Limb (tissue), 2 donors: ENCODE measurements at regions not wholly inside any gene's neighbourhood (a gene's known extent, or its start where the extent isn't known, plus 50 kb on each side); places are given as distances from the start of the nearest gene placed in this dataset.

Source experiments
- DNase-seq, 2 donors: peaks; one replicate each; pipeline ENCODE4 v3.0.0-alpha.2; 2016; ENCODE audit errors: extremely low spot score in 2 of 2

DNA sequence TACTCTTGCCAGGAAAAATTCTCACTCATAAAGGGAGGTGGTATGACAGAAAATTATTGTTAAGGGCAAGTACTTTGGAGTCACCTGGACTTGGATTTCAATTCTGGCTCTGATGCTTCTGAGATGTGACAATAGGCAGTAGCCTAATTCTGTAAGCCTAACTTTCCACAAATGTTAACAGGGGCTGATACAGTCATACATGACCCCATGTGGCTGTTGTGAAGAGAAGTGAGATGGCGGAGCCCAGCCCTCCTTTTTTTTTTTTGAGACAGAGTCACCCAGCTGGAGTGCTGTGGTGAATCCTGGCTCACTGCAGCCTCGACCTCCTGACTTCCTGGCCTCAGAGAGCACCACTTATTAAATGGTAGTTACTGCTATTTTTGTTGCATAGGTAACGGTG, 54.4 kb upstream of the IRF2 start:
- DNase-seq: no peak

DNA sequence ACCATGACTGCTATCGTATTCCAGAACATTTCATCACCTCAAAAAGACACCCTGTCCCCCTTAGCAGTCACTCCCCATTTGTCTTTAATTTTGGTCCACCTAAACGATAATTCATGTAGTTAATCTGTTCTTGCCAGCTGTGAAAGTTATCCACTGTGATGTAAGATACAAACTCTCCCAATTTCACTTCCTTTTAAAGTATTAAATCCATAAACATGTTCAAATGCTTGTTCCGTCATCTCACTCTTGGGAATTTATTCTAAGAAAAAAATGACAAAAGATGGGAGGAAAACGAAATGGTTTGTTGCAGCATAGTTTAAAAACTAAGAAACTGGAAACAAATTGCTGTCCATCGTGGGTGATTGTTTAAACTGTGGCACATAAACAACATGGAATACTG, 53.7 kb upstream of the IRF2 start:
- DNase-seq: no peak

DNA sequence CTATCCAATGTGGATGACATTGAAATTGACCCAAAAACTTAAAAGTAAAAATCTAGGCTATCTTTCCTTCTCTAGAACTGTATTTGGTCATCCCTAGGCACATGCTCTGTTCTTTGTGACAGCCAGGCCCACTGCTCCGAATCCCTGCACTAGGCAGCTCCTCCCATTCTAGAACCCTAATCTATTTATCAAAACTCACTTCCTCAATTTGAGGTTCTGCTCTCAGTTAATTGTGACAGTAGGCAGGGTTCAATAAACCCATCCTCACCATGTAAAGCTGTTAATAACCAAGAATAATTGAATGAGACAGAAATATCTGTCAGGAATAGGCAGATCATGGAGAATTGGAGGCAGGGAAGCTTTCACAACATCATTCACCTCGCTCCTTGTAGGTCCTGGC, 51.9 kb upstream of the IRF2 start:
- DNase-seq: no peak
